Hippocampal formation (tissue), 2 donors: ENCODE measurements at regions not wholly inside any gene's neighbourhood (a gene's known extent, or its start where the extent isn't known, plus 50 kb on each side); places are given as distances from the start of the nearest gene placed in this dataset.
"Not testable (repeated sequence)": the region's sequence is repeated elsewhere in the genome, so short reads cannot be mapped to it uniquely, and the experiment has no call there.

Source experiments
- DNase-seq, 2 donors: peaks; one replicate each; lab custom pipeline; 2025; lab: John Stamatoyannopoulos, UW

GRCh38 chr2:131584380-131584779 is 56.7 kb downstream of the CCDC74A start:
- no peak for DNase-seq

- DNase-seq, result no peak
Observed at GRCh38 chr2:131584940-131585339, 57.3 kb downstream of the CCDC74A start.

GRCh38 chr2:131588152-131588873 is 60.6 kb downstream of the CCDC74A start:
- DNase-seq, result no peak

GRCh38 chr2:131589126-131589525 is 61.4 kb downstream of the CCDC74A start:
- DNase-seq, result not testable (repeated sequence)

- no peak for DNase-seq
Observed at GRCh38 chr2:131590366-131590765, 62.7 kb downstream of the CCDC74A start.

GRCh38 chr2:131590896-131591295 is 63.2 kb downstream of the CCDC74A start:
- no peak for DNase-seq

- DNase-seq, result not testable (repeated sequence)
Observed at GRCh38 chr2:131596561-131596960, 68.9 kb downstream of the CCDC74A start.

- DNase-seq, result not testable (repeated sequence)
Observed at GRCh38 chr2:131602444-131602843, 74.8 kb downstream of the CCDC74A start.

- not testable (repeated sequence) for DNase-seq
Observed at GRCh38 chr2:131604652-131605051, 77.0 kb downstream of the CCDC74A start.

GRCh38 chr2:131606366-131606765 is 78.7 kb downstream of the CCDC74A start:
- not testable (repeated sequence) for DNase-seq

- not testable (repeated sequence) for DNase-seq
Observed at GRCh38 chr2:131607056-131607455, 79.4 kb downstream of the CCDC74A start.

GRCh38 chr2:131614539-131614938 is 86.9 kb downstream of the CCDC74A start:
- DNase-seq, result not testable (repeated sequence)

- DNase-seq, result not testable (repeated sequence)
Observed at GRCh38 chr2:131618320-131618719, 90.6 kb downstream of the CCDC74A start.

GRCh38 chr2:131622874-131623273 is 95.2 kb downstream of the CCDC74A start:
- not testable (repeated sequence) for DNase-seq

GRCh38 chr2:131626011-131626410 is 98.3 kb downstream of the CCDC74A start:
- DNase-seq, result not testable (repeated sequence)

GRCh38 chr2:131626565-131626964 is 98.9 kb downstream of the CCDC74A start:
- not testable (repeated sequence) for DNase-seq

GRCh38 chr2:131627777-131628176 is 100.1 kb downstream of the CCDC74A start:
- DNase-seq, result not testable (repeated sequence)

- not testable (repeated sequence) for DNase-seq
Observed at GRCh38 chr2:131631648-131632047, 104.0 kb downstream of the CCDC74A start.

GRCh38 chr2:131633405-131633804 is 105.7 kb downstream of the CCDC74A start:
- not testable (repeated sequence) for DNase-seq

GRCh38 chr2:131633827-131634695 is 106.4 kb downstream of the CCDC74A start:
- not testable (repeated sequence) for DNase-seq

GRCh38 chr2:131635611-131636010 is 107.9 kb downstream of the CCDC74A start:
- DNase-seq, result no peak

- DNase-seq, result not testable (repeated sequence)
Observed at GRCh38 chr2:131636704-131637308, 109.1 kb downstream of the CCDC74A start.
